ENCODE measurements at regions not wholly inside any gene's neighbourhood (a gene's known extent, or its start where the extent isn't known, plus 50 kb on each side); places are given as distances from the start of the nearest gene placed in this dataset.
"Not testable (repeated sequence)": the region's sequence is repeated elsewhere in the genome, so short reads cannot be mapped to it uniquely, and the experiment has no call there.

DNA sequence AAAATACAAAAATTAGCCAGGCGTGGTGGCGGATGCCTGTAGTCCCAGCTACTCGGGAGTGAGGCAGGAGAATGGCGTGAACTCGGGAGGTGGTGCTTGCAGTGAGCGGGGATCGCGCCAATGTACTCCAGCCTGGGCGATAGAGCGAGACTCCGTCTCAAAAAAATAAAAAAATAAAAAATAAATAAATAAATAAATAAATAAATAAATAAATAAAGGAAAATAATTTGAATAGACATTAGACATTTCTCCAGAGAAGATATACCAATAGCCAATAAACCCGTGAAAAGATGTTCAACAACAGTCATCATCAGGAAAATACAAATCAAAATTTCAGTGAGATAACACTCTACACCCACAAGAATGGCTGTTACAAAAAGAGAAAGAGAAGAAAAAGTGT is 1302.4 kb upstream of the GYPC start:
- DNase-seq (ENCODE audit: low read depth in 2 of 2, low spot score in 1 of 2), result not testable (repeated sequence)

DNA sequence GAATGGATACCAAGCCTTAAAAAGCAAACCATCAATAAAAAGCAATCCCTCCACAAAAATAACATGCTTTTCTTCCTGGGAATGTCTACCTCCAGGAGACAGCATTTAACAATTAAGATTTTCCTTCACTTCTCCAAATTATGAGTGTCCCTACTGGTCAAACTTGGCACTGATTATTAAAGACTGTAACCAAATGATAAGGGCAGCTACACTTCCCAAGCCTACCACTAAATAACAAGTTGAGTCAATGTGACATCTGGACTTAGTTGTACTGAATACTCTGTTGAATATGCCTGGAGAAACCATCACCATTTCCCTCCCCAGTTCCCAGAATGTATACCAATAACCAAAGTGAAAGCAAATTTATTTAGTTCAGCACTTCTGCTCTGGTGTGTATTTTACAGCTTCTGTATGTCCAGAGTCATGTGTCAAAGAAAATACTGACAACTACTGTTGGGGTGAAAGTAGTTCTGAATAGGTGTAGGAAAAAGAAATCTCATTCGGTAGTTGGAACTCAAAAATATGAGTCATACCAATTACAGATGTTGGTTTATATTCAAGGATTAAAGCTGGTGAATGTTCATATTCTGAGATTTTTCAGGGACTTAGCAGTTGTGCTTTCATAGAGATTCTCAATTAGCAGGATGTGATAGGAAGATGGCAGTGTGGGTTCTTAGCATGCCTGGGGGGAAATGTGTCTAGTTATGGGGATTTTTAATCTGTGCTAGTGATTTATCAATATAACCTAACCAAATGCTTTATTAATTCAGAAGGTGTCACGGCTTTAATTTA is 1291.6 kb upstream of the GYPC start:
- no peak for DNase-seq (ENCODE audit: low read depth in 2 of 2, low spot score in 1 of 2)

DNA sequence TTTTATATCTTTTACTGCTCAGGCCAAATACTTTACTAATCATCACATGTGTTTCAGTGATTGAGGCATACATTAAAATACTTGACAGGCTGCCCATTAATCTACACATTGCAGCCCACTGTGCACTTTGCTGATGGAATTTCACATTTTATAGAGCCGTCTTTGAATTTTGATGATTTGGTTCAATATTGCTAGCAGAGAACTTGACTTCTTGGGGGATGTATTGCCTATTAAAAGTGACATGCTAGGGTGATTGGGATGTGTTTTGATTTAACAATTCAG is 1291.0 kb upstream of the GYPC start:
- no peak for DNase-seq (ENCODE audit: low read depth in 2 of 2, low spot score in 1 of 2)

DNA sequence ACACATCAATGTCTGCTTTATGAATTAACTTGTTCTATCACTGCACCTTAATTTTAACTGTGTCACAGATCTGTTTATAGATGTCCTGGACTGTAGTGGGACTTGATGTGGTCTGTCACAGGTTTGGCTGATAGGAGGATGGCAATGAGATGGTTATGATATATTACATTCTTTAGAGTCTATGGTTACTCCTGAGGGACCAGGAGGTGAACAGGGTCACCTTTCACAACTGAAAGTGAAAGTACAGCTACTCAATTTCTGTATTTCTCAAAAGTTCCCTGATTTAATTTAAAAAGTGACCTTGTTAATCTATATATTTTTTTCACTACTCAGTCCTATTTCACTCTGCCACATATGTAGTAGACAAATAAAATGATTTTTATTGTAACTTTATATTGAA is 1284.1 kb upstream of the GYPC start:
- DNase-seq (ENCODE audit: low read depth in 2 of 2, low spot score in 1 of 2), result no peak

DNA sequence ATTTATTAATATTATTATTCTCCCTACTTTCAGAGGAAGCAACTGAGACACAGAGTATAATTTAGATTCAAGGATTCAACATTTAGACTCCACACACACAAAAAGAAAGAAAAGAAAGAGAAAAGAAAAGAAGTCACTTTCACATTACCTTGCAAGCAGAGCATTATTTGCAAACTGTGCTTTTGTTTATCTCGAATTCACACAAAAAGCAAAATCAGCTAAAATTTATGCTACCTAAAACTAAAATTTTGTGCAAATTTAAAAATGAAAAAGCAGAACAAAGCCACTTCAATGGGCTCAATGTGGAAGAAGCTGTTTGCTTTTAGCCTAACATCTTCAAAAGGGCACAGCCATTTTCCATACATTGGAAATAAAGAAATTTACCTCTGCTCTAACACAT is 1282.7 kb upstream of the GYPC start:
- DNase-seq (ENCODE audit: low read depth in 2 of 2, low spot score in 1 of 2), result no peak

DNA sequence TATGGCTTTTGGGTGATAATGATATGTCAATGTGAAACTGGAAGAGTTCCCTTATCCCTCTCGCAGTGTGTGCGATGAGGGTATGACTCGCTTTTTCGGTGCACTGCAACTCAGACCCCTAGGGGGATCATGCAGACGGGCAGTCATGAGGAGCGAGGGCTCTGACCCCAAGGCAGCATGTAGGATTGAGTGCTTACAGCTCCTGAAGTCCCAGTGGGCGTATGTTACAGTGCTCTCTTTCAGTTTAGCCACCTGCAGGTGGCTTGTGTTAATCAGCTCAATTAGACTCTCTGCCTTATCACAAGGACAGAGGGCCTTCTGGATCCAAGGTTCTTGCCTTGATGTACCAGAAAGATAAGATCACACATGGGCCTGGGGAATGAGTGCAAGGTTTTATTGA is 1269.9 kb upstream of the GYPC start:
- DNase-seq (ENCODE audit: low read depth in 2 of 2, low spot score in 1 of 2), result no peak

DNA sequence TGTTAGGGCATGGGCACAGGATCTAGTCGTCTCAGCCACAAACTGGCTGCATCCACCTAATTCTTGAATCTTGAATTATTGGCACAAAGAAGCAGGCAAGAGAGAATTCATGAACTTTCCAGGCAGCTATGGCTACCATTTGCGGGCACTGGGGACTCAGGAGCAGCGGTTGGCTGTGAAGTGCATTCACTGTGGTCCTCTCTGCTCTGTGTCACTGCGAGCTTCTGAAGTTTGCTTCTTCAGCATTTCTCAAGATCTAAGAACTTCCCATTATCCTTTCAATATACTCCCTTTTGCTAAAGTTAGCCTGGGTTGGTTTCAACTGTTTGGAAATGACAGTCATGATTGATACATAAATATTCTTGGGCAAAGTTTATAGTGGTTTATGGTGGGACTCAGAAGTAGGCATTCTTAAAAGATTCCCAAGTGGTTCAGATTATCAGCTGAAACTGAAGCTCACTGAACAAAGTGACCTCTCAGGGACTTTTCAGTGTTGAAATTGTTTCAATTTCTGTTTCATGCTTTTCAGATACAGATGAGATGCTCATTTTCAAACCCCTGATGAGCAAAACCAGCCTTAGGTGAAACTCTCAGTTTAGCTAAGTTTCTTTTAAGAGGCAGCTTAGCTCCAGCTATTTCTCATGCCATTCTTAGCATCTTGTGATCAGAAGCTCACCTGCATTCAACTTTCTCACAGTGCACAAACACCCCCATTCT is 1258.3 kb upstream of the GYPC start:
- DNase-seq (ENCODE audit: low read depth in 2 of 2, low spot score in 1 of 2), result no peak

DNA sequence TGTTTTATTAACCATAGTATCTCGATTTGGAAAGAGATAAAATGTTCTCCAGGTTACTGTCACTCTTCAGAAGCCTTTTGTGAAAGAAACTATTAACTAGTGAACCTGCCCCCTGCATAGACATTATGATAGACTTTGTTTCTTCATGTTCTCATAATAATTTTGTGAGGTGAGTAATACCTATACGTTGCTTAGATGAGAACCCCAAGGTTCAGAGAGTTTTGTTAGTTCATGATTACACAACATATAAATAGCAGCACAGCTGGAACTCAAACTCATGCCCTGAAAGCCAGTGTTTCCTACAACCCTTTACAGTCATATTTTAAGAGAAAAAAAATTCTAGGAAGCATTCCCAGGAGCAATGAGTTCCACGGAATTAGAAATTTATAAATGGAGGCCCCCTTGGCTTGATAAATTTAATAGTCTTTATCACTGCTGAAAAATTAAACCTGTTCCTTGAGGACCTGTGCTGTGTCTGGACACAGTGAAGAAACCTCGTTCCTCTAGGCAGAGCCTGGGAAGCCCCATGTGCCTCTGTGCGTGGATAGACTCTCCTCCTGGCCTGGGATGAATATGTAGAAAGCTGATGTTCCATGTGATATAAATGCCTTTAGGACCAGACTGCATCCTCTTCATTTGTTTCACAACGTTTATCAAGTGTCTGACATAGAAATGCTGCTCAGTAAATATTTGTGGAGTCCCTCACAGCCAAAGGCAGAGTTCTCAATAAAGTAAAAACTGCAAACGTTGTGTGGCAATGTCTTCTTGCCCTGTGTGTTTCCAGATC is 1257.0 kb upstream of the GYPC start:
- DNase-seq (ENCODE audit: low read depth in 2 of 2, low spot score in 1 of 2), result no peak

DNA sequence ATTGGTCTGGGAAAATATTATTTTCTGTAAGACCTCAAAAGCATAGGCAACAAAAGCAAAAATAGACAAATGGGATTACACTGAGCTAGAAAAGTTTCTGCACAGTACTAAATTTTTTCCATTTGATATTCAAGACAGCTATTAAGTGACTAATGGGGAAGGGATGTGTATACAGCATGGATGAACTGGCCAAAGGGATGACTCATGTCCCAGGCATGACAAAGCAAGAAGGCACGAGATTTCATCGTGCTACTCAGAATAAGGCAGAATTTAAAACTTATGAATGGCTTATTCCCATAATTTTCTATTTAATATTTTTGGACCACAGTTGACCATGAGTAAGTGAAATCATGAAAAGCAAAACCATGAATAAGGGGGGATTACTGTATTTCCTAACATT is 1250.1 kb upstream of the GYPC start:
- DNase-seq (ENCODE audit: low read depth in 2 of 2, low spot score in 1 of 2), result no peak

DNA sequence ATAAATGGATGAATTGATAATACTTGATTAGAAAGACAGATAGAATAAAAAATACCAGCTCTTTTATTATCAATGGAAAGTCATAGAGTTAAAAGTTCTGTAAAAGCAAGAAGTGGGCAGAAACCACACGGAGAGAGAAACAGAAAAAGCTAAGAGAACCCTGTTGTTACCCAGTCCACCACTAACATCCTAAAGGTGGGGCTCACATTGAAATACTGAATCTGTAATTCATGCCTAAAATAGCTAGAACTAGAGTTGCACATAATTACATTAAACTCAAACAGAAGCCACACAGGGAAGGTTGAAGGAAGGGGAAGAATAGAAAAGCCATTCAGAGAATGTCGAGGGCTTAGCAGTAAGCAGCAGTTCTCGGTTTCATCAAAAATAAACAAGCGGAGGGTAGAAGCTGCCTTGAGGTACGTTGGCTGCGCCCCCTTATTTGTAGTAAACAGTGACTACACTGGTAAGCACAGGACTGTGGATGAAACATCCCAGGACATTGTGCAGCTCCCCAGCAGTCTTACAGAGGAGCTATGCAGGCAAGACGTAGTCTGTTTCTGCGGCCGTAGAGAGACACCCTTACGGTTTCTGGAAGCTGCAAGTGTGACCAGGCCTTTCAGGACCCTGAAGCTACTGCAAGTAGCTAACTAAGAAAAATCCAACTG is 1247.0 kb upstream of the GYPC start:
- DNase-seq (ENCODE audit: low read depth in 2 of 2, low spot score in 1 of 2), result no peak

DNA sequence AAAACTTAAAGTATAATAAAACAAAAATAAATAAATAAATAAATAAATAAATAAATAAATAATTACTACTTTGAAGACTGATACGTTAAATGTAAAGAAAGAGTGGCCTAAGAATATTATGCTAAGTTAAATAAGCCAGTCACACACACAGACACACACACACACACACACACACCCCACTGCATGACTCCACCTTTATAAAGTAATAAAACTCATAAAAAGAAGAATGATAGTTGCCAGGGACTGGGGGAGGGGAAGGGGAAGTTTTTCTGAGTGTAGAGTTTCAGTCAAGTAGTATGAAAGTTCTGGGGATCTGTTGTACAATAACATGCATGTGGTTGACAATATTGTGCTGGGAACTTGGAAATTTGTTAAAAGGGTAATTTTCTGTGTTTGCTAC is 1237.5 kb upstream of the GYPC start:
- DNase-seq (ENCODE audit: low read depth in 2 of 2, low spot score in 1 of 2), result no peak

DNA sequence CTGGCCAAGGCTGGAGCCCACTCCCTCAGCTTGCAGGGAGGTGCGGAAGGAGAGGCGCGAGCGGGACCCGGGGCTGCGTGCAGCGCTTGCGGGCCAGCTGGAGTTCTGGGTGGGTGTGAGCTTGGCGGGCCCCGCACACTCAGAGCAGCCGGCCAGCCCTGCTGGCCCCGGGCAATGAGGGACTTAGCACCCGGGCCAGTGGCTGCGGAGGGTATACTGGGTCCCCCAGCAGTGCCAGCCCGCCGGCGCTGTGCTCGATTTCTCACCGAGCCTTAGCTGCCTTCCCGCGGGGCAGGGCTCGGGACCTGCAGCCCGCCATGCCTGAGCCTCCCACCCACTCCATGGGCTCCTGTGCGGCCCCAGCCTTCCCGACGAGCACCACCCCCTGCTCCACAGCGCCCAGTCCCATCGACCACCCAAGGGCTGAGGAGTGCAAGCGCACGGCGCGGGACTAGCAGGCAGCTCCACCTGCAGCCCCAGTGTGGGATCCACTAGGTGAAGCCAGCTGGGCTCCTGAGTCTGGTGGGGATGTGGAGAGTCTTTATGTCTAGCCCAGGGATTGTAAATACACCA is 1233.7 kb upstream of the GYPC start:
- DNase-seq (ENCODE audit: low read depth in 2 of 2, low spot score in 1 of 2), result not testable (repeated sequence)

DNA sequence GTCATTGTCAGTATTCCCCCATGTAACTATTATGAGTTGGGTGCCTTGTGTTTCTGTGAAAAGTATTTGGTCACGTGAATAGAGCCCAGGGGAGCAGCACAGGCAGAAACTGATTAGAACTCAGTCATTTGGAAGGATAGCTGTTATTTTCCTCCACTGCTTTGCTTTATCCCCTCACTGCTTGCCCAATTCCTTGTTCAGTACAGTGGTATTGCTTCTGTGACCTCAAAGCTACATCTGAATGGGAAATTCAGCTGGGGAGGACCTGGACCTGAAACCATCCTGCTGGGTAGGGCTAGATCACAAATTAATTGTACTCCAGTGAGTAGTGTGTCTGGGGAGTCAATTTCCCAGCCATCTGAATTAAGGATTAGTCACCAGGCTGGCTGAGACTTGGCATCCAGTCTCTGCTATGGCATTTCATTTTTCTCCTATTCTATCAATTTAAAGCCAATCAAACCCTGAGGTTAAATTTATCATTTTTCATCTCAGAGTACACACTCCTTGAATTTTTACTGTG is 1231.6 kb upstream of the GYPC start:
- DNase-seq (ENCODE audit: low read depth in 2 of 2, low spot score in 1 of 2), result no peak

DNA sequence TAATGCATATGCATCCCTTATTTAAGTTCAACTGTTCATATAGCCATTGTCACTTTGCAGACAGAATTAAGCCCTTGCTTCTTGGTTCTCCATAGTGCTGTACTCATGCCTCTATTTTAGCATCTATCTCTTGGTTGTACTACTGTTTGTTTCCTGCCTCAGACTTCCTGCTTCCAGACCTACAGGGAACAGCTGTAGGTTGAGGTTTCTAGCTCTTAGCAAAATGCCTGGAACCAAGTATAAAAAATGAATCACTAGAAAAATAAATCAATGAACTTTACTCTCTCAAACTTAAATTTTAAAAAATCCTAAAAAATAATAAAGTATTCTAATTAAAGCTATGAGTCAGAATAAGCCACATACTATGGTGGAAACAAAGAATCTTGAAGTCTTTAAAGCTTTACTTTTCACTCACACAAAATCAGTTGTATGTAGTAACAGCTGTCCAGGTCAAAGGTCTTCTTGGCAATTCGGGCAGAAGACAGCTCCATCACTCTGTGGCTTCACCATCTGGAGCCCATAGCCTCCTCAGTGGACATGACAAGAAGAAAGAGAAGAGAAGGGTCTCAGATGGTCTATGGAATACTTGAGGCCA is 1228.1 kb upstream of the GYPC start:
- no peak for DNase-seq (ENCODE audit: low read depth in 2 of 2, low spot score in 1 of 2)

DNA sequence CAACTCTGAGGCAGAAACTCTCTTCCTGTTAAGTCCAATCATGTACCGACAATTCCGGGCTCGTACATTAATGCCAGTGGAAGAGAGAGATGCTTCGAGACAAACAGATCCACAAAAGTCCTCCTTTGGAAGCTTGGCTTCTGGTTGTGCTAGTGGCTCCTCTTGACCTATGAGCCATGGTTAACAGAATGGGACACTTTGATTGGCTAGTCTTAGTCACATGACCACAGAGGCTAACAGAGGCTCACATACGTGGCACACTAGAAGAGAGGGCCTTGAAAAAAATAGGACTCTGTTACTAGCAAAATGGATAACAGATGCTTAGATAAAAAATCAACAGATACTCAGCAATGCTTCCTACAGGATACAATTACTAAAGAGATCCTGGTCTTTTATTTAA is 1211.9 kb upstream of the GYPC start:
- no peak for DNase-seq (ENCODE audit: low read depth in 2 of 2, low spot score in 1 of 2)

DNA sequence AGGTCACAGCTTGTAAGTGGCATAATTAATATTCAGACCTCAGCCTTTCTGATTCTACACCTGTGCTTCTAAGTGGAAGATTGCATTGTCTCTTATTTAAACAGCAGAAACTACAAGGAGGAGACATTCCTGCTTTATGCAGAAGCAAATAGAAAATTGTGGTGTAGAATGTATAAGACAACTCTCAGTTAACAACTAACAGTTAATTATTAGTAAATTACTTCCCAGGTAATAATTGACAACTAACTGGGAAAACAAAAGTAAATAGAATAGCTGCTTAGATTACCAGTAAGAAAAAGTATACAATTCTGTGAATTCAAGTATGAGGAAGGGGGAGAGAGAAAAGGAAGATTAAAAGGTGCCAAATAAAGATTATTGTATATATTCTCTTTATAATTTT is 1210.5 kb upstream of the GYPC start:
- DNase-seq (ENCODE audit: low read depth in 2 of 2, low spot score in 1 of 2), result no peak

DNA sequence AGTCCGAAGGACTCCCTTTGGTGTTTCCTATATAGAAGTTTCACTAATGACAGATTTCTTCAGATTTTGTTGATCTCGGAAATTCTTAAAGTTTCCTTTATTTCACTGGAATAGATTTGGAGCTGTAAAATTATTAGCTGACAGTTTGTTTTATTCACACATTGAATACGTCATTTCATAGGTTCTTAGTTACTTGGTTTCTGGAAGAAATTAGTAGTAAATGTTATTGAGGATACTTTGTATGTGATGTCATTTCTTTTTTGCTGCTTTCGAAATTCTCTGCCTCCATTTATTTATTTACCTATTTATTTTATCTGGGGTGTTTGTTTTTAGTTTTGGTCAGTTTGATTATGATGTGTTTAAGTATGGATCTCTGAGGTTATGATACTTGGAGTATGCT is 1205.9 kb upstream of the GYPC start:
- no peak for DNase-seq (ENCODE audit: low read depth in 2 of 2, low spot score in 1 of 2)

DNA sequence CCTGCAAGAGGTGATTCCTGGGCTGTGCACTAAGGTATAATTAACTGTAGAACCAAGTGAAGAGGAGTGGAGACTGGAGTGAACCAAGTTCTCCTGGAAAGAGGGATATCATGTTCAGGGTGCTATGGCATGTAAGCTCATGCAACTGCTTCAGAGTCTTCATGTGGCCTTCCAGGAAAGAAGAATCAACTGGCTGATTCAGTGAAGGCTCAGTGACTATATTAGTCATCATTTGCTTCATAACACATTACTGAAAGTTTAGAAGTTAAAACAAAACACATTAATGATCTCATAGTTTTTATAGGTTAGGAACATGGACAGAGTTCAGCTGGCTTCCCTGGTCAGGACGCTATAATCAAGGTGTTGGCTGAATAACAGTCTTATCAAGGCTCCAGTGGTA is 1200.8 kb upstream of the GYPC start:
- no peak for DNase-seq (ENCODE audit: low read depth in 2 of 2, low spot score in 1 of 2)

DNA sequence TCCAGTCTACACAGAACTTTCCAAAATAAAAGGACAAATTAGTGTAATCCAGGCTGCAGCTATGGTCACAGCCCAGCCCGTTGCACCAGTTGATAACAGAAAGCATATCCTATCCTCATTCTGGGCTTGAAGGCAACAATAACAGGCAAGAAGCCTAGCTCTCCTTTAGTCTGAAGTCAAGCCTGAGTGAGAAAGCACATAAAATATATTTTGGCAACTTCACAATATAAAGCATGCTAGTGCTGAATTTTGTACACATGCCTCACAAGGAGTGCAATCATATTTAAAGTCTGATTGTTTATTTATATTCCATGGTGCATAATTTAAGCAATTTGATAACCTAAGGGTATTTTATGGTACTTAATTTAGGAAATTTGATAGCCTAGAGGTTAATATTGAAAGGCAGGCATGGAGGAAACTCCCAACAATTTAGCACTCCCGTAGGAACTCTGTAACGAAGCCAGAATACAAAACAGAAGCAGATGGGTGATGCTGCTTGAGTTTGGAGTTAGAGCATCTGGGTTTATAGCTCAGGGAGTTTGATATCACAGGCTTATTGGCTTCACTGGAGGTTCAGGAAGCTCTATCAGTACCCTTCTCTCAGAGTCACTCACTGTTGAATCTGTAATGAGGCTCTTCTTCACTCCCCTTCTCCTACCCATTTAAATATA is 1199.1 kb upstream of the GYPC start:
- no peak for DNase-seq (ENCODE audit: low read depth in 2 of 2, low spot score in 1 of 2)

DNA sequence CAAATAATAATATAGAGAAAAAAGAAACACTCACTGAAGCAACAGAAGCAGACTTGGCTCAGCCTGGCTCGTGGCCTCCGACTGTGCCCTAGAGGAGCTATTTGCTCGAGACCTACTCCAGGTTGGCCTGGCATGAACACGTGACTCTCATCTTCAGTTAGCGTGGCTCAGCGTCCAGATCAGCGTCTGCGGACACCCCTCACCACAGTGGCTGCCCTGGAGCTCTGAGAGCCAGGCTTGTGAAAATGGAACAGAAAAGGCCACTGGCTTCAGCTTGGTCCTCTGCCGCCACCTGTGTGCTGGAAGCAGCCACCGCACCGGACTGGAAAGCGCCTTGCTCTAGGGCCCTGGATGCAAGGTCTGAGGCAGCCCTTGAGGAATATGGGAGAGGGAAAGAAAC is 1184.0 kb upstream of the GYPC start:
- no peak for DNase-seq (ENCODE audit: low read depth in 2 of 2, low spot score in 1 of 2)
